Panc1 (cell line): ENCODE measurements at regions not wholly inside any gene's neighbourhood (a gene's known extent, or its start where the extent isn't known, plus 50 kb on each side); places are given as distances from the start of the nearest gene placed in this dataset.

ENCODE experiments used
- ATAC-seq: fragments of 200-7000 bp; cut with Tn5 transposase; 2 replicates; pipeline ENCODE4 v1.9.1; 2020; ENCODE audit warnings: mild to moderate bottlenecking, moderate library complexity
- BruUV-seq: library from RNA; stranded (reverse); fragments of 400-500 nt; replicated peaks from 2 replicates; lab custom pipeline; 2021; lab: Mats Ljungman, UMichigan
- CTCF ChIA-PET: fragments of 300-600 bp; sonication (Branson Sonifier 250); formaldehyde crosslinking; loops from one replicate; lab custom pipeline; 2022; ENCODE audit warnings: antibody characterized with exemption; lab: Charles Lee
- POLR2A ChIA-PET: fragments of 300-600 bp; sonication (Branson Sonifier 250); formaldehyde crosslinking; loops from one replicate; lab custom pipeline; 2022; ENCODE audit warnings: antibody characterized with exemption; lab: Charles Lee
- DNase-seq: peaks from one replicate; pipeline ENCODE4 v3.0.0-alpha.2; 2010; ENCODE audit warnings: low read depth, low spot score
- H3K27ac ChIP-seq: 2 replicates; pipeline ENCODE4 v1.5.1; 2011; ENCODE audit warnings: mild to moderate bottlenecking, low read length, inconsistent platforms
- H3K27me3 ChIP-seq: fragments of 200-500 bp; sonication (Bioruptor generic); 2 replicates; pipeline ENCODE4 v1.6.0; 2014; ENCODE audit warnings: low read length, inconsistent platforms; ENCODE audit not compliant: control insufficient read depth, insufficient read depth
- H3K36me3 ChIP-seq: fragments of 200-500 bp; sonication (Bioruptor generic); 2 replicates; pipeline ENCODE4 v1.5.1; 2014; ENCODE audit warnings: inconsistent platforms, mild to moderate bottlenecking, low read length, moderate library complexity; ENCODE audit not compliant: control insufficient read depth, insufficient read depth
- H3K4me1 ChIP-seq: 2 replicates; pipeline ENCODE4 v1.5.1; 2011; ENCODE audit warnings: inconsistent platforms, mild to moderate bottlenecking, low read length, moderate library complexity; ENCODE audit not compliant: control insufficient read depth, insufficient read depth
- H3K4me3 ChIP-seq, 2 experiments: 2 replicates each; pipeline ENCODE4 v1.5.1; 2011 to 2012; ENCODE audit warnings: low read depth in 2 of 2, low read length in 2 of 2, mild to moderate bottlenecking in 2 of 2, inconsistent platforms in 1 of 2, moderate library complexity in 1 of 2
- H3K9me3 ChIP-seq: fragments of 200-500 bp; sonication (Bioruptor generic); 2 replicates; pipeline ENCODE4 v1.5.1; 2014; ENCODE audit warnings: low read depth, mild to moderate bottlenecking, inconsistent platforms, low read length, moderate library complexity; ENCODE audit not compliant: control insufficient read depth, insufficient read depth
- CTCF ChIP-seq: fragments of 450-650 bp; IDR thresholded peaks from 2 replicates; pipeline ENCODE4 v1.5.1; 2017; ENCODE audit warnings: mild to moderate bottlenecking
- POLR2AphosphoS5 ChIP-seq: IDR thresholded peaks from 2 replicates; pipeline ENCODE4 v1.6.1; 2012; ENCODE audit warnings: mild to moderate bottlenecking, low read depth, low read length, moderate library complexity
- SIN3A ChIP-seq: IDR thresholded peaks from 2 replicates; pipeline ENCODE4 v1.6.1; 2012; ENCODE audit warnings: low read depth, mild to moderate bottlenecking, low read length, moderate library complexity, borderline replicate concordance; ENCODE audit not compliant: insufficient read depth
- TCF7L2 ChIP-seq: IDR thresholded peaks from 2 replicates; pipeline ENCODE4 v1.6.1; 2011; ENCODE audit warnings: mild to moderate bottlenecking, low read depth, low read length, inconsistent platforms
- in situ Hi-C: cut with HindIII; loops from 2 replicates; pipeline ENCODE4 v1.10.0; 2016; ENCODE audit warnings: low sequenced_read_pairs, low pct_unique_long_range_greater_than_20kb
- intact Hi-C: fragments of 100-400 bp; cut with micrococcal nuclease; formaldehyde crosslinking; loops from one replicate; pipeline ENCODE4 v1.10.0; 2022; ENCODE audit not compliant: unreplicated experiment
- TF ChIP-seq, protein P1 (sequence below), 2 experiments: IDR thresholded peaks; 2 replicates each; pipeline ENCODE4 v1.6.1; 2011 to 2012; ENCODE audit warnings: low read depth in 2 of 2, control low read depth in 1 of 2, low read length in 1 of 2, mild to moderate bottlenecking in 1 of 2, moderate library complexity in 1 of 2; ENCODE audit not compliant: insufficient read depth in 1 of 2

- in situ Hi-C loops (no loop called here), intact Hi-C loops (no loop called here)
- DNase-seq (no peak), ATAC-seq (no peak)
- no peaks in the 10 kb centered on the region for H3K36me3 ChIP-seq
- ChIA-PET CTCF (no interaction called here), POLR2A (no interaction called here)
- H3K27ac ChIP-seq, result no peak overlapping the region
- TF ChIP-seq, protein P1, sequence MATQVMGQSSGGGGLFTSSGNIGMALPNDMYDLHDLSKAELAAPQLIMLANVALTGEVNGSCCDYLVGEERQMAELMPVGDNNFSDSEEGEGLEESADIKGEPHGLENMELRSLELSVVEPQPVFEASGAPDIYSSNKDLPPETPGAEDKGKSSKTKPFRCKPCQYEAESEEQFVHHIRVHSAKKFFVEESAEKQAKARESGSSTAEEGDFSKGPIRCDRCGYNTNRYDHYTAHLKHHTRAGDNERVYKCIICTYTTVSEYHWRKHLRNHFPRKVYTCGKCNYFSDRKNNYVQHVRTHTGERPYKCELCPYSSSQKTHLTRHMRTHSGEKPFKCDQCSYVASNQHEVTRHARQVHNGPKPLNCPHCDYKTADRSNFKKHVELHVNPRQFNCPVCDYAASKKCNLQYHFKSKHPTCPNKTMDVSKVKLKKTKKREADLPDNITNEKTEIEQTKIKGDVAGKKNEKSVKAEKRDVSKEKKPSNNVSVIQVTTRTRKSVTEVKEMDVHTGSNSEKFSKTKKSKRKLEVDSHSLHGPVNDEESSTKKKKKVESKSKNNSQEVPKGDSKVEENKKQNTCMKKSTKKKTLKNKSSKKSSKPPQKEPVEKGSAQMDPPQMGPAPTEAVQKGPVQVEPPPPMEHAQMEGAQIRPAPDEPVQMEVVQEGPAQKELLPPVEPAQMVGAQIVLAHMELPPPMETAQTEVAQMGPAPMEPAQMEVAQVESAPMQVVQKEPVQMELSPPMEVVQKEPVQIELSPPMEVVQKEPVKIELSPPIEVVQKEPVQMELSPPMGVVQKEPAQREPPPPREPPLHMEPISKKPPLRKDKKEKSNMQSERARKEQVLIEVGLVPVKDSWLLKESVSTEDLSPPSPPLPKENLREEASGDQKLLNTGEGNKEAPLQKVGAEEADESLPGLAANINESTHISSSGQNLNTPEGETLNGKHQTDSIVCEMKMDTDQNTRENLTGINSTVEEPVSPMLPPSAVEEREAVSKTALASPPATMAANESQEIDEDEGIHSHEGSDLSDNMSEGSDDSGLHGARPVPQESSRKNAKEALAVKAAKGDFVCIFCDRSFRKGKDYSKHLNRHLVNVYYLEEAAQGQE (IDR thresholded peaks at IDR 0.05; ENCODE audit: insufficient read depth in 1 of 2, low read depth in 2 of 2, low read length in 1 of 2), result no peak
- TF ChIP-seq POLR2AphosphoS5 (no peak), TCF7L2 (no peak), SIN3A (no peak), CTCF (no peak)
- no peaks in the 10 kb centered on the region for H3K27me3 ChIP-seq
- no peak overlapping the region for H3K4me3 ChIP-seq
- H3K9me3 ChIP-seq, result no peaks in the 10 kb centered on the region
- BruUV-seq, result no TSS peak
- H3K4me1 ChIP-seq, result no peaks in the 10 kb centered on the region
These were observed 168.7 kb downstream of the PAX1 start for GRCh38 chr20:21874127-21874526.

DNA sequence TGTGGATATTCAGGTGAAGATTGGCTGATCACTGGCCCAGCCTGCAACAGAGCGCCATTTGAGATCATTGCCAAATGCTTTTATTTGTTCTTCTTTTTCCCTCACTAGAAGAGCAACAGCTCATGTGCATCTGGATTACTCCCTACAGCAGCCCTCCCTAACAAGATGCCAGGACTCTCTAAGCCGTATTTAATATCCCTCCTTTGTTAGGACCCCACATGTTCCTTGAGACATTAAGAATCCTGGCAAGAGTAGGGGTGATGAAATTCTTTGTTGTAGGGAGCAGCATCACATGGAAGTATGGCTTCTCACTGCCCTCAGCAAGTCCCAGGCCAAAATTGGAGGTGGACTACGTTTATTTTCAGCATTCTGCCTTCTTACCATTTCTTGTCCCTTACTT is 167.8 kb downstream of the PAX1 start:
- H3K36me3 ChIP-seq, result no peaks in the 10 kb centered on the region
- DNase-seq (no peak), ATAC-seq (no peak)
- H3K4me3 ChIP-seq, result no peak overlapping the region
- no peaks in the 10 kb centered on the region for H3K27me3 ChIP-seq
- no TSS peak for BruUV-seq
- intact Hi-C loops, result no loop called here
- no peaks in the 10 kb centered on the region for H3K4me1 ChIP-seq
- no peak overlapping the region for H3K27ac ChIP-seq
- TF ChIP-seq, protein P1 (IDR thresholded peaks at IDR 0.05; ENCODE audit: insufficient read depth in 1 of 2, low read depth in 2 of 2, low read length in 1 of 2), result no peak
- TF ChIP-seq POLR2AphosphoS5, result no peak
- TF ChIP-seq TCF7L2, result no peak
- POLR2A ChIA-PET, result no interaction called here
- CTCF ChIA-PET, result no interaction called here
- no peaks in the 10 kb centered on the region for H3K9me3 ChIP-seq
- in situ Hi-C loops, result no loop called here
